B cell (primary cell): ENCODE measurements at regions not wholly inside any gene's neighbourhood (a gene's known extent, or its start where the extent isn't known, plus 50 kb on each side); places are given as distances from the start of the nearest gene placed in this dataset.

Experiments
- ATAC-seq: fragments of 200-7000 bp; cut with Tn5 transposase; one replicate; pipeline ENCODE4 v1.10.0; 2021; ENCODE audit warnings: low read depth, mild to moderate bottlenecking, moderate number of reproducible peaks, moderate library complexity
- CTCF ChIA-PET: fragments of 350-600 bp; sonication (Branson Sonifier 250); formaldehyde crosslinking; loops from one replicate; lab custom pipeline; 2021; ENCODE audit warnings: antibody characterized with exemption, inconsistent platforms; lab: Charles Lee
- POLR2A ChIA-PET: fragments of 350-600 bp; sonication (Branson Sonifier 250); formaldehyde crosslinking; loops from one replicate; lab custom pipeline; 2021; ENCODE audit warnings: antibody characterized with exemption; lab: Charles Lee
- DNase-seq: peaks from one replicate; pipeline ENCODE4 v3.0.0; 2013
- H2AFZ ChIP-seq: 2 replicates; pipeline ENCODE4 v1.6.1; 2012; ENCODE audit warnings: mild to moderate bottlenecking, low read depth, low read length; ENCODE audit not compliant: insufficient read depth, poor library complexity, severe bottlenecking
- H3K27ac ChIP-seq, 2 donors: 1 replicate in 1 of 2; 2 replicates in 1 of 2; pipeline ENCODE4 v1.5.1; 2012 to 2013; ENCODE audit warnings: low read length in 2 of 2, mild to moderate bottlenecking in 2 of 2, moderate library complexity in 1 of 2
- H3K27me3 ChIP-seq, 4 experiments: fragments of 200-600 bp in 1 of 4; sonication (generic) in 1 of 4; replicated peaks in 1 of 4; 1 replicate in 2 of 4; 2 replicates in 2 of 4; pipeline versions ENCODE4 v1.6.1 to v1.7.0; 2013 to 2016; ENCODE audit warnings: low read length in 3 of 4, mild to moderate bottlenecking in 2 of 4, mixed read lengths in 1 of 4, moderate library complexity in 1 of 4; ENCODE audit not compliant: insufficient read depth in 4 of 4, control insufficient read depth in 3 of 4; ENCODE audit errors: control extremely low read depth in 1 of 4
- H3K36me3 ChIP-seq, 2 experiments: replicated peaks in 1 of 2; 1 replicate in 1 of 2; 2 replicates in 1 of 2; pipeline versions ENCODE4 v1.6.1 to v1.7.1; 2013; ENCODE audit warnings: low read length in 1 of 2; ENCODE audit not compliant: insufficient read depth in 2 of 2, control insufficient read depth in 1 of 2; ENCODE audit errors: control extremely low read depth in 1 of 2, extremely low read depth in 1 of 2
- H3K4me1 ChIP-seq, 2 donors: fragments of 200-600 bp in 1 of 2; sonication (generic) in 1 of 2; 1 replicate in 1 of 2; 2 replicates in 1 of 2; pipeline versions ENCODE4 v1.5.1 to v1.6.1; 2013 to 2017; ENCODE audit warnings: low read length in 2 of 2; ENCODE audit not compliant: control insufficient read depth in 2 of 2, insufficient read depth in 2 of 2
- H3K4me2 ChIP-seq: replicated peaks from 2 replicates; pipeline ENCODE3; 2012; ENCODE audit warnings: mild to moderate bottlenecking, low read depth, low read length; ENCODE audit not compliant: poor library complexity, severe bottlenecking
- H3K4me3 ChIP-seq, 5 experiments: fragments of 200-600 bp in 1 of 5; sonication (generic) in 1 of 5; 1 replicate in 3 of 5; 2 replicates in 2 of 5; pipeline versions ENCODE4 v1.5.1 to v1.7.0; 2011 to 2016; ENCODE audit warnings: low read length in 4 of 5, mild to moderate bottlenecking in 4 of 5, low read depth in 2 of 5, control low read depth in 1 of 5, moderate library complexity in 1 of 5; ENCODE audit not compliant: insufficient read depth in 1 of 5; ENCODE audit errors: control extremely low read depth in 1 of 5, extremely low read depth in 1 of 5
- H3K79me2 ChIP-seq: fragments of 200-600 bp; sonication (generic); one replicate; pipeline ENCODE4 v1.6.0; 2016; ENCODE audit warnings: low read length; ENCODE audit not compliant: control insufficient read depth, insufficient read depth
- H3K9ac ChIP-seq: fragments of 200-600 bp; sonication (generic); 2 replicates; pipeline ENCODE4 v1.6.1; 2017; ENCODE audit warnings: mild to moderate bottlenecking, low read length, moderate library complexity
- H3K9me3 ChIP-seq, 3 donors: one replicate each; pipeline versions ENCODE4 v1.6.1 to v1.7.1; 2013; ENCODE audit warnings: low read length in 2 of 3; ENCODE audit not compliant: control insufficient read depth in 2 of 3, insufficient read depth in 1 of 3; ENCODE audit errors: control extremely low read depth in 1 of 3
- H4K20me1 ChIP-seq: 2 replicates; pipeline ENCODE4 v1.6.0; 2012; ENCODE audit warnings: mild to moderate bottlenecking, low read length; ENCODE audit not compliant: insufficient read depth, control insufficient read depth, poor library complexity, severe bottlenecking
- H3K27ac Mint-ChIP-seq: one replicate; pipeline ENCODE4 v1.8.0; 2021; ENCODE audit warnings: mixed read lengths
- H3K27me3 Mint-ChIP-seq: one replicate; pipeline ENCODE4 v1.8.0; 2021; ENCODE audit warnings: mixed read lengths
- H3K4me1 Mint-ChIP-seq: one replicate; pipeline ENCODE4 v1.8.0; 2021; ENCODE audit warnings: mixed read lengths
- H3K4me3 Mint-ChIP-seq: one replicate; pipeline ENCODE4 v1.8.0; 2021; ENCODE audit warnings: mixed read lengths
- H3K9me3 Mint-ChIP-seq: one replicate; pipeline ENCODE4 v1.8.0; 2022; ENCODE audit warnings: mixed read lengths; ENCODE audit not compliant: insufficient read depth
- CTCF ChIP-seq: fragments of 200-600 bp; IDR thresholded peaks from one replicate; pipeline ENCODE4 v1.8.0; 2022; ENCODE audit warnings: antibody characterized with exemption, mild to moderate bottlenecking
- EZH2 ChIP-seq: IDR thresholded peaks from 2 replicates; pipeline ENCODE4 v1.6.1; 2012; ENCODE audit warnings: borderline replicate concordance, low read depth, mild to moderate bottlenecking, moderate library complexity, low read length; ENCODE audit not compliant: insufficient read depth, poor library complexity, severe bottlenecking
- WGBS: methylation state at CpG from one replicate; pipeline ENCODE4 v1.1.5; 2013; ENCODE audit warnings: missing lambda C conversion rate; ENCODE audit not compliant: insufficient coverage; 5-methylcytosine and 5-hydroxymethylcytosine counted together
- intact Hi-C: fragments of 100-400 bp; cut with micrococcal nuclease; formaldehyde crosslinking; loops from one replicate; pipeline ENCODE4 v1.10.0; 2022

- H3K27ac Mint-ChIP-seq = no peak overlapping the region
- WGBS = 98% methylated on average over 10 of the region's 13 CpGs
- TF ChIP-seq EZH2 (no peak), CTCF (no peak)
- H3K4me2 ChIP-seq = no peak overlapping the region
- intact Hi-C loops = no loop called here
- H2AFZ ChIP-seq = no peak overlapping the region
- H3K27ac ChIP-seq = no peak overlapping the region
- H3K27me3 ChIP-seq = peaks cover 0 to 5% (median 0%) of the 10 kb centered on the region in 4 experiments
- ChIA-PET CTCF (no interaction called here), POLR2A (no interaction called here)
- ATAC-seq (no peak), DNase-seq (no peak)
- H3K4me1 Mint-ChIP-seq = no peaks in the 10 kb centered on the region
- H3K9me3 ChIP-seq = no peaks in the 10 kb centered on the region
- H3K4me3 Mint-ChIP-seq = no peak overlapping the region
- H3K4me3 ChIP-seq = no peak overlapping the region
- no peaks in the 10 kb centered on the region for H4K20me1 ChIP-seq
- H3K9me3 Mint-ChIP-seq = no peaks in the 10 kb centered on the region
- no peaks in the 10 kb centered on the region for H3K36me3 ChIP-seq
- H3K9ac ChIP-seq = no peak overlapping the region
- H3K4me1 ChIP-seq = no peaks in the 10 kb centered on the region
- peaks cover 9% of the 10 kb centered on the region for H3K27me3 Mint-ChIP-seq
- no peaks in the 10 kb centered on the region for H3K79me2 ChIP-seq
These were observed 158.1 kb upstream of the CIBAR2 start for GRCh38 chr16:85270374-85270773.

GRCh38 chr16:85271198-85271597 is 158.9 kb upstream of the CIBAR2 start:
- WGBS = 97% methylated on average over 5 of the region's 7 CpGs
- H3K4me2 ChIP-seq = no peak overlapping the region
- CTCF ChIA-PET = no interaction called here
- H3K9me3 ChIP-seq = no peaks in the 10 kb centered on the region
- ATAC-seq (no peak), DNase-seq (no peak)
- H3K27me3 ChIP-seq = peaks cover 0 to 8% (median 0%) of the 10 kb centered on the region in 4 experiments
- no peak overlapping the region for H3K4me3 Mint-ChIP-seq
- H4K20me1 ChIP-seq = no peaks in the 10 kb centered on the region
- H3K9ac ChIP-seq = no peak overlapping the region
- no peak for TF ChIP-seq EZH2
- no peak for TF ChIP-seq CTCF
- H2AFZ ChIP-seq = no peak overlapping the region
- H3K4me1 ChIP-seq = no peaks in the 10 kb centered on the region
- no peaks in the 10 kb centered on the region for H3K79me2 ChIP-seq
- no peak overlapping the region for H3K27ac ChIP-seq
- intact Hi-C loops = no loop called here
- H3K27ac Mint-ChIP-seq = no peak overlapping the region
- H3K27me3 Mint-ChIP-seq = peaks cover 6% of the 10 kb centered on the region
- no peak overlapping the region for H3K4me3 ChIP-seq
- no peaks in the 10 kb centered on the region for H3K9me3 Mint-ChIP-seq
- POLR2A ChIA-PET = no interaction called here
- no peaks in the 10 kb centered on the region for H3K36me3 ChIP-seq
- H3K4me1 Mint-ChIP-seq = no peaks in the 10 kb centered on the region
